ENCODE measurements at regions not wholly inside any gene's neighbourhood (a gene's known extent, or its start where the extent isn't known, plus 50 kb on each side); places are given as distances from the start of the nearest gene placed in this dataset.
"Not testable (repeated sequence)": the region's sequence is repeated elsewhere in the genome, so short reads cannot be mapped to it uniquely, and the experiment has no call there.

DNA sequence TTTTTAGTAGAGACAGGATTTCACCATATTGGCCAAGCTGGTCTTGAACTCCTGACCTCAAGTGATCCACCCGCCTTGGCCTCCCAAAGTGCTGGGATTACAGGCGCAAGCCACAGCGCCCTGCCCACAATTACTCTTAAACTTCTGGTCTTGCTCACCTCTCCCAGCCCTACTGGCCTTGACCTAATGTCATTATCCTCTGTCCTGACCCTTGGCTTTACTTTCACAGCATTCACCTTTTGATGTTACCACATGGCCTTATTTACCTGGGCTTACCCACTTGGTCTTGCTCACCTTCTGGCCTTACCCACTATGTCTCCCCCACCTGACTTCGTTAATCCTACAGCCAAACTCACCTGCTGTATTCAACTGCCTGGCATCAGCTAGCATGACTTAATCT, 105.9 kb downstream of the IL12A start:
- no peaks in the 10 kb centered on the region for H3K27me3 ChIP-seq (ENCODE audit: control insufficient read depth, insufficient read depth, low read length)
- H3K27ac ChIP-seq (ENCODE audit: low read depth, low read length), result no peak overlapping the region
- H3K4me1 ChIP-seq (ENCODE audit: control insufficient read depth, insufficient read depth, low read length), result 0 out of 2 replicates have a peak, but pooled peaks cover 3% of the 10 kb centered on the region
- H3K36me3 ChIP-seq (ENCODE audit: control insufficient read depth, insufficient read depth, low read length), result no peaks in the 10 kb centered on the region
- H3K9ac ChIP-seq (ENCODE audit: low read depth, low read length), result no peak overlapping the region
- H3K4me3 ChIP-seq (ENCODE audit: low read depth, low read length), result no peak overlapping the region
- H3K9me3 ChIP-seq (ENCODE audit: control insufficient read depth, insufficient read depth, low read length), result no peaks in the 10 kb centered on the region

DNA sequence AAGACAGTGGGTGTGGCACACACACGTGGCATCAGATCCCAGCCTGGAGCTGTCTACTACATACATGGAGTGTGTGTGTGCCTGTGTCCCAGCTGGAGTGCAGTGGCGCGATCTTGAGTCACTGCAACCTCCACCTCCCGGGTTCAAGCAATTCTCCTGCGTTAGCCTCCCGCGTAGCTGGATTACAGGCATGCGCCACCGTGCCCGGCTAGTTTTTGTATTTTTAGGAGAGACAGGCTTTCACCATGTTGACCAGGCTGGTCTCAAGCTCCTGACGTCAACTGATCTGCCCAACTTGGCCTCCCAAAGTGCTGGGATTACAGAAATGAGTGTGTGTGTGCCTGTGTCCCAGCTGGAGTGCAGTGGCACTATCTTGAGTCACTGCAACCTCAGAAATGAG, 108.8 kb downstream of the IL12A start:
- Histone ChIP-seq H3K27ac (ENCODE audit: low read depth, low read length) (no peak overlapping the region), H3K4me3 (ENCODE audit: low read depth, low read length) (no peak overlapping the region), H3K4me1 (ENCODE audit: control insufficient read depth, insufficient read depth, low read length) (0 out of 2 replicates have a peak, but pooled peaks cover 3% of the 10 kb centered on the region), H3K9ac (ENCODE audit: low read depth, low read length) (no peak overlapping the region), H3K9me3 (ENCODE audit: control insufficient read depth, insufficient read depth, low read length) (no peaks in the 10 kb centered on the region), H3K27me3 (ENCODE audit: control insufficient read depth, insufficient read depth, low read length) (no peaks in the 10 kb centered on the region), H3K36me3 (ENCODE audit: control insufficient read depth, insufficient read depth, low read length) (no peaks in the 10 kb centered on the region)

DNA sequence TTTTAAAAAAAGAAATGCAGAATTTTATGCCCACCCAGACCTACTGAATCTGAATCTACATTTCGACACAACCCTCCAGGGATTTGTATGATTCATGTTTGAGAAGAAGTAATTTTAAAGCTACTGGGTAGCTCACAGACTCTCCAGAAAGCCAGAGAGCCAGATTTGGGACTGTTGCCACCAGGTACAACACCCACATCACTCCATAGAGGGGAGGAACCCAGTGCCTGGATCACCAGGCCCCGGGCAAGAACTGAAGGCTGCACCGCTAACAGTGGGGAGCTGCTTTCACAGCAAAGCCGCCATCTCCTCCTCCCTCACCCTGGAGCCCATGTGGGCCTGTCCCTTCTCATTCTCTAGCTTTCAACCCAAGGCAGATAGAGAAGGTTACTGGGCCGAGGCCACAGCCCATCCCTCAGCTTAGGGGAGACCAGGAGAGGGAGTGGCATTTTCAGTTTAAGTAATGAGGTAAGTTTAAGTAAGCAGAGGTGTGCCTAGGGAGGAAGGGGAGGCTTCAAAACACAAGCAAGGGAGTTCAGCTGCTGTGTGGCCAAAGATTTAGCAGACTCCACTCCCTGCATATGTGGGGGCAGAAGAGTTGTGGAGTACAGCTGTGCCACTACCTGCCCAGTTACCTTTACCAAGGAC, 109.8 kb downstream of the IL12A start:
- Histone ChIP-seq H3K9me3 (ENCODE audit: control insufficient read depth, insufficient read depth, low read length) (no peaks in the 10 kb centered on the region), H3K4me3 (ENCODE audit: low read depth, low read length) (no peak overlapping the region), H3K27me3 (ENCODE audit: control insufficient read depth, insufficient read depth, low read length) (no peaks in the 10 kb centered on the region), H3K27ac (ENCODE audit: low read depth, low read length) (no peak overlapping the region), H3K9ac (ENCODE audit: low read depth, low read length) (no peak overlapping the region), H3K36me3 (ENCODE audit: control insufficient read depth, insufficient read depth, low read length) (no peaks in the 10 kb centered on the region), H3K4me1 (ENCODE audit: control insufficient read depth, insufficient read depth, low read length) (0 out of 2 replicates have a peak, but pooled peaks cover 3% of the 10 kb centered on the region)

DNA sequence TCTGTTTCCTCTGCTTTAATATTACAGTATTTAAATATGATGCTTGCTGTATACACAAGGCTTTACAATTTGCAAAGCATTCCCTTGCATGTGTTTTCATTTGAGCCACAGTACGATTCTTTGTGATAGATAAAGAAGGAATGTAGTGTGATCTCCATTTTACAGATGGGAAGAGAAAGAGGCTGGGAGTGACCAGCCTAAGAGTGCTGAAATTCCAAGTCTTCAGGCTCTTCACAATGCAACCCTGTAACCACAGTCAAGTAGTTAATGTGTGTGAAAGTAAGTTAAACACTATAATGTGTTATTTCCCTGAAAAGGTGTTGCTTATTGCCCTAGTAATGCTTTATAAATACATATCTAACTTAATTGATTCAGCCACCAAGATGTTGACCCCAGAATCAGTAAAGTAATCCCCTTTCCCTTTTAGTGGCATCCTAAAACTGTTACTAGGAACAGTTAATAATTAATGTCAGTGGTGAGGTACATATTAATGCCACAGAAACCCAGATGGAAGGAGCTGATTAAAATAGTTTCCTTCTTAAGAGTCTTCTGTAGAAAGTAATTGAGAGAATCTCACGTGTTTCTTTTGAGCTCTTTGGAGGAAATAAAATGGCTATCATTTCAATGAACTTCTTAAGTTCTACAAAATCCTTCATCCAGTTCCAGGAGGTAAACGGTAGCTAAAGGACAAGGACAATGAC, 110.4 kb downstream of the IL12A start:
- Histone ChIP-seq H3K27ac (ENCODE audit: low read depth, low read length) (no peak overlapping the region), H3K36me3 (ENCODE audit: control insufficient read depth, insufficient read depth, low read length) (no peaks in the 10 kb centered on the region), H3K27me3 (ENCODE audit: control insufficient read depth, insufficient read depth, low read length) (no peaks in the 10 kb centered on the region), H3K4me3 (ENCODE audit: low read depth, low read length) (no peak overlapping the region), H3K4me1 (ENCODE audit: control insufficient read depth, insufficient read depth, low read length) (0 out of 2 replicates have a peak, but pooled peaks cover 3% of the 10 kb centered on the region), H3K9me3 (ENCODE audit: control insufficient read depth, insufficient read depth, low read length) (no peaks in the 10 kb centered on the region), H3K9ac (ENCODE audit: low read depth, low read length) (no peak overlapping the region)

DNA sequence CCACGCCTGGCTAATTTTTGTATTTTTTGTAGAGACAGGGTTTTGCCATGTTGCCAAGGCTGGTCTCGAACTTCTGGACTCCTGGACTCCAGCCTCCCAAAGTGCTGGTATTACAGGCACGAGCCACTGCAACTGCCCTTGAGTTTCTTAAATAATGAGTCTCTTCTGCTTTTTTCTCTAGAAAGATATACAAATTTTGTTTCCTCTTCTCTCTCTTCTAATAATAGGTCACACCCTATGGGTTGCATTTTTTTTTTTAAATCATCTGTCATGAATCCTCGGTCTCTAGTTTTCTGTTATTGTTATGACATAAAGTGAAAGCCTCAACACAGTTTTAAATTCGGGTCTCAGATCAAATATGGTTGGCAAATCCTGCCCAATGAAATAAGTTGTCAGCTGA, 111.2 kb downstream of the IL12A start:
- Histone ChIP-seq H3K9ac (ENCODE audit: low read depth, low read length) (no peak overlapping the region), H3K4me1 (ENCODE audit: control insufficient read depth, insufficient read depth, low read length) (0 out of 2 replicates have a peak, but pooled peaks cover 3% of the 10 kb centered on the region), H3K4me3 (ENCODE audit: low read depth, low read length) (no peak overlapping the region), H3K27me3 (ENCODE audit: control insufficient read depth, insufficient read depth, low read length) (no peaks in the 10 kb centered on the region), H3K9me3 (ENCODE audit: control insufficient read depth, insufficient read depth, low read length) (no peaks in the 10 kb centered on the region), H3K36me3 (ENCODE audit: control insufficient read depth, insufficient read depth, low read length) (no peaks in the 10 kb centered on the region), H3K27ac (ENCODE audit: low read depth, low read length) (no peak overlapping the region)

DNA sequence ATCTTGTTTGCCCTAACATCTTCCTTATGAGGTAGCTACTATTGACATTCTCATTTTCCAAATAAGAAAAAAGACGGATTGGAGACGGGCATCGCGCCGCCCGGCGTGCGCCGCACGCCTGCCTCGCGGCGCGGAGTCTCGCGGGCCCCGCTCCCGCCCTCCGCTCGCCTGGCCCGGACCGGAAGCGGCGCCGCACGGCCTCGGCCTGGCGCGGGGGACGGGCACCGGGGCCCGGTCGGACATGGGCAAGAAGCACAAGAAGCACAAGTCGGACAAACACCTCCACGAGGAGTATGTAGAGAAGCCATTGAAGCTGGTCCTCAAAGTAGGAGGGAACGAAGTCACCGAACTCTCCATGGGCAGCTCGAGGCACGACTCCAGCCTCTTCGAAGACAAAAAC, 112.0 kb downstream of the IL12A start:
- Histone ChIP-seq H3K36me3 (ENCODE audit: control insufficient read depth, insufficient read depth, low read length) (no peaks in the 10 kb centered on the region), H3K27me3 (ENCODE audit: control insufficient read depth, insufficient read depth, low read length) (no peaks in the 10 kb centered on the region), H3K4me3 (ENCODE audit: low read depth, low read length) (no peak overlapping the region), H3K27ac (ENCODE audit: low read depth, low read length) (no peak overlapping the region), H3K9ac (ENCODE audit: low read depth, low read length) (no peak overlapping the region), H3K9me3 (ENCODE audit: control insufficient read depth, insufficient read depth, low read length) (no peaks in the 10 kb centered on the region), H3K4me1 (ENCODE audit: control insufficient read depth, insufficient read depth, low read length) (0 out of 2 replicates have a peak, but pooled peaks cover 3% of the 10 kb centered on the region)

DNA sequence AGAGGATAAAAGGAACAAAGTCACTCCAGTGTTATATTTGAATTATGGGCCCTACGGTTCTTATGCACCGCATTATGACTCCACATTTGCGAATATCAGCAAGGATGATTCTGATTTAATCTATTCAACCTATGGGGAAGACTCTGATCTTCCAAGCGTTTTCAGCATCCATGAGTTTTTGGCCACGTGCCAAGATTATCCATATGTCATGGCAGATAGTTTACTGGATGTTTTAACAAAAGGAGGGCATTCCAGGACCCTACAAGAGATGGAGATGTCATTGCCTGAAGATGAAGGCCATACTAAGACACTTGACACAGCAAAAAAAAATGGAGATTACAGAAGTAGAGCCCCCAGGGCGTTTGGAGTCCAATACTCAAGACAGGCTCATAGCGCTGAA, 113.4 kb downstream of the IL12A start:
- H3K4me3 ChIP-seq (ENCODE audit: low read depth, low read length); H3K27me3 ChIP-seq (ENCODE audit: control insufficient read depth, insufficient read depth, low read length); H3K36me3 ChIP-seq (ENCODE audit: control insufficient read depth, insufficient read depth, low read length); H3K27ac ChIP-seq (ENCODE audit: low read depth, low read length); H3K9me3 ChIP-seq (ENCODE audit: control insufficient read depth, insufficient read depth, low read length); H3K4me1 ChIP-seq (ENCODE audit: control insufficient read depth, insufficient read depth, low read length); H3K9ac ChIP-seq (ENCODE audit: low read depth, low read length): not testable (repeated sequence)

DNA sequence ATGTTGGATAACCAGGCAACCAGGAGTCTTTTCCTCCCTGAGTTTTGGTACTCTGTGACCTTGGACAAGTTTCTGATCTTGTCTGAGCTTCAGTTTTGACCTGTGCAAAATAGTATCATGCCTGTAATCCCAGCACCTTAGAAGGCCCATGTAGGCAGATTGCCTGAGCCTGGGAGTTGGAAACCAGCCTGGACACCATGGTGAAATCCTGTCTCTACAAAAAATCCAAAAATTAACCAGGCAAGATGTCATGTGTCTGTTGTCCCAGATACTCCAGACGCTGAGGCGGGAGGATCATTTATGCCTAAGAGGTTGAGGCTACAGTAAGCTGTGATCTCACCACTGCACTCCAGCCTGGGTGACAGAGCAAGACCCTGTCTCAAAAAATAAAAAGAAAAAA, 114.8 kb downstream of the IL12A start:
- no peaks in the 10 kb centered on the region for H3K27me3 ChIP-seq (ENCODE audit: control insufficient read depth, insufficient read depth, low read length)
- no peak overlapping the region for H3K27ac ChIP-seq (ENCODE audit: low read depth, low read length)
- H3K36me3 ChIP-seq (ENCODE audit: control insufficient read depth, insufficient read depth, low read length), result no peaks in the 10 kb centered on the region
- H3K4me1 ChIP-seq (ENCODE audit: control insufficient read depth, insufficient read depth, low read length), result 0 out of 2 replicates have a peak, but pooled peaks cover 3% of the 10 kb centered on the region
- H3K9me3 ChIP-seq (ENCODE audit: control insufficient read depth, insufficient read depth, low read length), result no peaks in the 10 kb centered on the region
- H3K4me3 ChIP-seq (ENCODE audit: low read depth, low read length), result no peak overlapping the region
- no peak overlapping the region for H3K9ac ChIP-seq (ENCODE audit: low read depth, low read length)

DNA sequence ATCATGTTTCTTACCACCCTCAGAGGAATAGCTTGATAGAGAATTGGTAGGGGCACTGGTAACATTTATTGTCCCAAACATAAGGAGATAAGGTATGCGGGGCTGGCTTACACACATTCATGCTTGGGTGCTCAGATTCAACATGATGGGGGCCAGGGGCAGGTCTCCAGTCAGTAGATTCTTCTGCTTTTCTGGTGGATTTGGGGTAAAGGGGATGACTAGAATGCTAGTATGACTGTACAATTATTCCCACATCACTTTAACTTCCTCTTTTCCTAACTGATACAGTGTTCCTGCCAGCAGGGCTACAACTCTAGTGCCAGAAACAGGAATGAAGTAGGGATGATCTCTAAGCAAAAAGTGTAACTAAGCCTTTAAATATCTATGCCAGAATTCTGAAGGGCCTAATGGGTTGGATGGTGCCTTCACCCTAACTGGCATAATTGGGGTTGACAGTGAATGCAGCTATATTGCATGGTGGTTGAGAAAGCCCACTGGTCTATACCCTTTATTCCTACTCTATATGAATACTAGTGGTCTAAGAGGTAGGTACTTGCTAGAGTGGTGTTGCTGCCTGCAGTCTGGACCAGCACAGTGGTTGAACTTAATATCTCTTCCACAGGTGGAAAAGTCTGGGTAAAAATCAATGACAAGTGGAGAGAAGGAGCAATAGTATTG, 117.4 kb downstream of the IL12A start:
- Histone ChIP-seq H3K27ac (ENCODE audit: low read depth, low read length) (no peak overlapping the region), H3K4me1 (ENCODE audit: control insufficient read depth, insufficient read depth, low read length) (no peaks in the 10 kb centered on the region), H3K4me3 (ENCODE audit: low read depth, low read length) (no peak overlapping the region), H3K27me3 (ENCODE audit: control insufficient read depth, insufficient read depth, low read length) (no peaks in the 10 kb centered on the region), H3K36me3 (ENCODE audit: control insufficient read depth, insufficient read depth, low read length) (no peaks in the 10 kb centered on the region), H3K9ac (ENCODE audit: low read depth, low read length) (no peak overlapping the region), H3K9me3 (ENCODE audit: control insufficient read depth, insufficient read depth, low read length) (no peaks in the 10 kb centered on the region)

DNA sequence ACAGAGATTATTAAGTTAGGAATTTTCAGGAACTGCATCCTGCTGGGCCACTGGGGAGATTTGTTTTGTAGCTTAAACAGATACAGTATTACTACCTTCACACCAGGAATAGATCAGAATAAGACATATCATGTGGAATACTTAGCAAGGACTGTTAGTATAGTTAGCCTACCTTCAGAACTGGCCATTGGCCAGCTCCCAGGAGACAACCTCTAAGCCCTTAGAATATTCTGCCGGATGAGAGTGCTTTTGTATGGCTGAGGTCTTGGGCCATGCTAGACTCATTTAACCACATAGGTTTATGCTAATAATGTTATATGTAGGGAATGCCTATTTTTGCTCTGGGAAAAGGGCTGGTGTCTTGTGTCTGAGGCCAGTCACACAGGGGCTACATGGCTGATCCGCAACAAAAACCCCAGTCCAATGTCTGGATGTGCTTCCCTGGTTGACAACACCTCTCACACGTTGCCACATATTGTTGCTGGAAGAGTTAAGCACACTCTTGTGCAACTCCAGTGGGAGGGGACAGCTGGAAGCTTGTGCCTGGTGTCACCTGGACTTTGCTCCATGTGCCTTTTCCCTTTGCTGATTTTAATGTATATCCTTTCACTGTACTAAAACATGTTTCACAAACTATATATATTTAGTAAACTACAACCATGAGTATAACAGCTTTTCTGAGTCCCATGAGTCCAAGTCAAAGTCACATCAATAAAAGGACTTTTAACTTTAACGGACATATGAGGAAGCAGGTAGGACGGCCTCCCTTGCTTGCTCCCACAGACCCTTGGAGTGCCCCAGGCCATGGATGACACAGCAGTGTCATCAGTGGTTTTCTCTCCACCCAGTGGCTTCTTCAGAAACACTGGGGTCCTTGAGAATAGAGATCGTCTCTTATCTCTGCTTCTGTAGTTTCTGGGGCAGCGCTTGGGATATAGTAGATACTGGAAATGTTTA, 118.0 kb upstream of the C3orf80 start:
- Histone ChIP-seq H3K27ac (ENCODE audit: low read depth, low read length) (no peak overlapping the region), H3K4me1 (ENCODE audit: control insufficient read depth, insufficient read depth, low read length) (no peaks in the 10 kb centered on the region), H3K27me3 (ENCODE audit: control insufficient read depth, insufficient read depth, low read length) (no peaks in the 10 kb centered on the region), H3K4me3 (ENCODE audit: low read depth, low read length) (no peak overlapping the region), H3K9me3 (ENCODE audit: control insufficient read depth, insufficient read depth, low read length) (no peaks in the 10 kb centered on the region), H3K36me3 (ENCODE audit: control insufficient read depth, insufficient read depth, low read length) (no peaks in the 10 kb centered on the region), H3K9ac (ENCODE audit: low read depth, low read length) (no peak overlapping the region)
